B cell (primary cell): ENCODE measurements at regions not wholly inside any gene's neighbourhood (a gene's known extent, or its start where the extent isn't known, plus 50 kb on each side); places are given as distances from the start of the nearest gene placed in this dataset.

Source experiments
- ATAC-seq: fragments of 200-7000 bp; cut with Tn5 transposase; one replicate; pipeline ENCODE4 v1.10.0; 2021; ENCODE audit warnings: low read depth, mild to moderate bottlenecking, moderate number of reproducible peaks, moderate library complexity
- CTCF ChIA-PET: fragments of 350-600 bp; sonication (Branson Sonifier 250); formaldehyde crosslinking; loops from one replicate; lab custom pipeline; 2021; ENCODE audit warnings: antibody characterized with exemption, inconsistent platforms; lab: Charles Lee
- POLR2A ChIA-PET: fragments of 350-600 bp; sonication (Branson Sonifier 250); formaldehyde crosslinking; loops from one replicate; lab custom pipeline; 2021; ENCODE audit warnings: antibody characterized with exemption; lab: Charles Lee
- DNase-seq: peaks from one replicate; pipeline ENCODE4 v3.0.0; 2013
- H2AFZ ChIP-seq: 2 replicates; pipeline ENCODE4 v1.6.1; 2012; ENCODE audit warnings: mild to moderate bottlenecking, low read depth, low read length; ENCODE audit not compliant: insufficient read depth, poor library complexity, severe bottlenecking
- H3K27ac ChIP-seq, 2 donors: 1 replicate in 1 of 2; 2 replicates in 1 of 2; pipeline ENCODE4 v1.5.1; 2012 to 2013; ENCODE audit warnings: low read length in 2 of 2, mild to moderate bottlenecking in 2 of 2, moderate library complexity in 1 of 2
- H3K27me3 ChIP-seq, 4 experiments: fragments of 200-600 bp in 1 of 4; sonication (generic) in 1 of 4; replicated peaks in 1 of 4; 1 replicate in 2 of 4; 2 replicates in 2 of 4; pipeline versions ENCODE4 v1.6.1 to v1.7.0; 2013 to 2016; ENCODE audit warnings: low read length in 3 of 4, mild to moderate bottlenecking in 2 of 4, mixed read lengths in 1 of 4, moderate library complexity in 1 of 4; ENCODE audit not compliant: insufficient read depth in 4 of 4, control insufficient read depth in 3 of 4; ENCODE audit errors: control extremely low read depth in 1 of 4
- H3K36me3 ChIP-seq, 2 experiments: replicated peaks in 1 of 2; 1 replicate in 1 of 2; 2 replicates in 1 of 2; pipeline versions ENCODE4 v1.6.1 to v1.7.1; 2013; ENCODE audit warnings: low read length in 1 of 2; ENCODE audit not compliant: insufficient read depth in 2 of 2, control insufficient read depth in 1 of 2; ENCODE audit errors: control extremely low read depth in 1 of 2, extremely low read depth in 1 of 2
- H3K4me1 ChIP-seq, 2 donors: fragments of 200-600 bp in 1 of 2; sonication (generic) in 1 of 2; 1 replicate in 1 of 2; 2 replicates in 1 of 2; pipeline versions ENCODE4 v1.5.1 to v1.6.1; 2013 to 2017; ENCODE audit warnings: low read length in 2 of 2; ENCODE audit not compliant: control insufficient read depth in 2 of 2, insufficient read depth in 2 of 2
- H3K4me2 ChIP-seq: replicated peaks from 2 replicates; pipeline ENCODE3; 2012; ENCODE audit warnings: mild to moderate bottlenecking, low read depth, low read length; ENCODE audit not compliant: poor library complexity, severe bottlenecking
- H3K4me3 ChIP-seq, 5 experiments: fragments of 200-600 bp in 1 of 5; sonication (generic) in 1 of 5; 1 replicate in 3 of 5; 2 replicates in 2 of 5; pipeline versions ENCODE4 v1.5.1 to v1.7.0; 2011 to 2016; ENCODE audit warnings: low read length in 4 of 5, mild to moderate bottlenecking in 4 of 5, low read depth in 2 of 5, control low read depth in 1 of 5, moderate library complexity in 1 of 5; ENCODE audit not compliant: insufficient read depth in 1 of 5; ENCODE audit errors: control extremely low read depth in 1 of 5, extremely low read depth in 1 of 5
- H3K79me2 ChIP-seq: fragments of 200-600 bp; sonication (generic); one replicate; pipeline ENCODE4 v1.6.0; 2016; ENCODE audit warnings: low read length; ENCODE audit not compliant: control insufficient read depth, insufficient read depth
- H3K9ac ChIP-seq: fragments of 200-600 bp; sonication (generic); 2 replicates; pipeline ENCODE4 v1.6.1; 2017; ENCODE audit warnings: mild to moderate bottlenecking, low read length, moderate library complexity
- H3K9me3 ChIP-seq, 3 donors: one replicate each; pipeline versions ENCODE4 v1.6.1 to v1.7.1; 2013; ENCODE audit warnings: low read length in 2 of 3; ENCODE audit not compliant: control insufficient read depth in 2 of 3, insufficient read depth in 1 of 3; ENCODE audit errors: control extremely low read depth in 1 of 3
- H4K20me1 ChIP-seq: 2 replicates; pipeline ENCODE4 v1.6.0; 2012; ENCODE audit warnings: mild to moderate bottlenecking, low read length; ENCODE audit not compliant: insufficient read depth, control insufficient read depth, poor library complexity, severe bottlenecking
- H3K27ac Mint-ChIP-seq: one replicate; pipeline ENCODE4 v1.8.0; 2021; ENCODE audit warnings: mixed read lengths
- H3K27me3 Mint-ChIP-seq: one replicate; pipeline ENCODE4 v1.8.0; 2021; ENCODE audit warnings: mixed read lengths
- H3K4me1 Mint-ChIP-seq: one replicate; pipeline ENCODE4 v1.8.0; 2021; ENCODE audit warnings: mixed read lengths
- H3K4me3 Mint-ChIP-seq: one replicate; pipeline ENCODE4 v1.8.0; 2021; ENCODE audit warnings: mixed read lengths
- H3K9me3 Mint-ChIP-seq: one replicate; pipeline ENCODE4 v1.8.0; 2022; ENCODE audit warnings: mixed read lengths; ENCODE audit not compliant: insufficient read depth
- EZH2 ChIP-seq: IDR thresholded peaks from 2 replicates; pipeline ENCODE4 v1.6.1; 2012; ENCODE audit warnings: borderline replicate concordance, low read depth, mild to moderate bottlenecking, moderate library complexity, low read length; ENCODE audit not compliant: insufficient read depth, poor library complexity, severe bottlenecking
- WGBS: methylation state at CpG from one replicate; pipeline ENCODE4 v1.1.5; 2013; ENCODE audit warnings: missing lambda C conversion rate; ENCODE audit not compliant: insufficient coverage; 5-methylcytosine and 5-hydroxymethylcytosine counted together
- intact Hi-C: fragments of 100-400 bp; cut with micrococcal nuclease; formaldehyde crosslinking; loops from one replicate; pipeline ENCODE4 v1.10.0; 2022
- TF ChIP-seq, protein P1 (sequence below): fragments of 200-600 bp; IDR thresholded peaks from one replicate; pipeline ENCODE4 v1.8.0; 2022; ENCODE audit warnings: antibody characterized with exemption, mild to moderate bottlenecking

DNA sequence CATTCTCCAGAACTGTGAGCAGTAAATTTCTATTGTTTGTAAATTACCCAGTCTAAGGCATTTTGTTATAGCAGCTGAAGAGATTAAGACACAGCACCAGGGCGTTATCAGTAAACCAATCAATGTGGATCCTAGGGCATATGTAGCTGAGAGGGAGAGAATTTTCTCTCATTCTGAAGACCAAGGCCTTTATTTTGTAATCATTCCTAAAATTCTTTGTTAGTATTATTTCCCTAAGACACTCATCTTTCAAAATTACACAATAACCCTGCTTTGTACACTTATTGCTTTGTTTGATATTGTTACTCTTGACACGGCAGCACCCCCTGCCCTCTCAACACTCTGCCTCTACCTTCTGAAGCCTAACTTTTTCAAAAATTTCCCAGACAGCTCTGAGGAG lies 419.1 kb downstream of the SLC4A3 start:
- CTCF ChIA-PET, result no interaction called here
- no peaks in the 10 kb centered on the region for H3K27me3 ChIP-seq
- no peak overlapping the region for H3K9ac ChIP-seq
- H3K79me2 ChIP-seq, result no peaks in the 10 kb centered on the region
- POLR2A ChIA-PET, result no interaction called here
- DNase-seq (no peak), ATAC-seq (no peak)
- H3K4me2 ChIP-seq, result no peak overlapping the region
- Mint-ChIP-seq H3K27me3 (no peaks in the 10 kb centered on the region), H3K9me3 (no peaks in the 10 kb centered on the region), H3K4me1 (no peaks in the 10 kb centered on the region), H3K4me3 (no peak overlapping the region), H3K27ac (no peak overlapping the region)
- no peaks in the 10 kb centered on the region for H4K20me1 ChIP-seq
- H3K36me3 ChIP-seq, result no peaks in the 10 kb centered on the region
- H3K4me1 ChIP-seq, result no peaks in the 10 kb centered on the region
- TF ChIP-seq, protein P1, sequence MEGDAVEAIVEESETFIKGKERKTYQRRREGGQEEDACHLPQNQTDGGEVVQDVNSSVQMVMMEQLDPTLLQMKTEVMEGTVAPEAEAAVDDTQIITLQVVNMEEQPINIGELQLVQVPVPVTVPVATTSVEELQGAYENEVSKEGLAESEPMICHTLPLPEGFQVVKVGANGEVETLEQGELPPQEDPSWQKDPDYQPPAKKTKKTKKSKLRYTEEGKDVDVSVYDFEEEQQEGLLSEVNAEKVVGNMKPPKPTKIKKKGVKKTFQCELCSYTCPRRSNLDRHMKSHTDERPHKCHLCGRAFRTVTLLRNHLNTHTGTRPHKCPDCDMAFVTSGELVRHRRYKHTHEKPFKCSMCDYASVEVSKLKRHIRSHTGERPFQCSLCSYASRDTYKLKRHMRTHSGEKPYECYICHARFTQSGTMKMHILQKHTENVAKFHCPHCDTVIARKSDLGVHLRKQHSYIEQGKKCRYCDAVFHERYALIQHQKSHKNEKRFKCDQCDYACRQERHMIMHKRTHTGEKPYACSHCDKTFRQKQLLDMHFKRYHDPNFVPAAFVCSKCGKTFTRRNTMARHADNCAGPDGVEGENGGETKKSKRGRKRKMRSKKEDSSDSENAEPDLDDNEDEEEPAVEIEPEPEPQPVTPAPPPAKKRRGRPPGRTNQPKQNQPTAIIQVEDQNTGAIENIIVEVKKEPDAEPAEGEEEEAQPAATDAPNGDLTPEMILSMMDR, result no peak
- 100% methylated on average over 1 of the region's 2 CpGs for WGBS
- H2AFZ ChIP-seq, result no peak overlapping the region
- H3K9me3 ChIP-seq, result no peaks in the 10 kb centered on the region
- intact Hi-C loops, result no loop called here
- H3K27ac ChIP-seq, result no peak overlapping the region
- H3K4me3 ChIP-seq, result no peak overlapping the region

DNA sequence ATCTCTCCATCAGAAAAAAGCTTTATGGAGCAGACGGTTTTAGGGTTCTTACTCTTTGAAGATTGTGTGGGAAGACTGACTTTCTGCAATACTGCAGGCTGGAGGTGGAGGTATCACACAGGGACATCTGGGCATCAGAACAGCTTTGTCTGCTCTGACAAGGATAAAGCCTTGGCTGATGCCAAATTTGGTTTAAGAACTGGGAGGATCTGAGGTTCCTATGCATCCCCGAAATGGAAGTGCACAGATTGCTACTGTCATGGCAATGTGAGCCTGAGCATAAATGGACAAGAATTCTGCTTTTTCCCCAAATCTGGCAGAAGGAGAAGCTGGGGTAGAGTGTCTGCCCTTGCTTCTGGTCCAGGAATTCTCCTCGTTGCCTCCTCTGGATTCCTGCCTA lies 424.3 kb downstream of the SLC4A3 start:
- no peak for ATAC-seq
- Histone ChIP-seq H2AFZ (no peak overlapping the region), H3K9me3 (peaks cover 0 to 4% (median 3%) of the 10 kb centered on the region in 3 donors), H3K4me1 (no peaks in the 10 kb centered on the region), H3K27ac (no peak overlapping the region), H3K36me3 (no peaks in the 10 kb centered on the region), H4K20me1 (no peaks in the 10 kb centered on the region), H3K4me2 (no peak overlapping the region), H3K9ac (no peak overlapping the region), H3K79me2 (no peaks in the 10 kb centered on the region), H3K27me3 (no peaks in the 10 kb centered on the region), H3K4me3 (no peak overlapping the region)
- DNase-seq, result no peak
- Mint-ChIP-seq H3K9me3 (no peaks in the 10 kb centered on the region), H3K27ac (no peak overlapping the region), H3K4me3 (no peak overlapping the region), H3K4me1 (no peaks in the 10 kb centered on the region), H3K27me3 (no peaks in the 10 kb centered on the region)
- ChIA-PET POLR2A (no interaction called here), CTCF (no interaction called here)
- WGBS, result 88% methylated on average over 2 of the region's 3 CpGs
- TF ChIP-seq, protein P1, result no peak
- no peak for TF ChIP-seq EZH2
- intact Hi-C loops, result no loop called here
